ENCODE measurements at regions not wholly inside any gene's neighbourhood (a gene's known extent, or its start where the extent isn't known, plus 50 kb on each side); places are given as distances from the start of the nearest gene placed in this dataset.

DNA sequence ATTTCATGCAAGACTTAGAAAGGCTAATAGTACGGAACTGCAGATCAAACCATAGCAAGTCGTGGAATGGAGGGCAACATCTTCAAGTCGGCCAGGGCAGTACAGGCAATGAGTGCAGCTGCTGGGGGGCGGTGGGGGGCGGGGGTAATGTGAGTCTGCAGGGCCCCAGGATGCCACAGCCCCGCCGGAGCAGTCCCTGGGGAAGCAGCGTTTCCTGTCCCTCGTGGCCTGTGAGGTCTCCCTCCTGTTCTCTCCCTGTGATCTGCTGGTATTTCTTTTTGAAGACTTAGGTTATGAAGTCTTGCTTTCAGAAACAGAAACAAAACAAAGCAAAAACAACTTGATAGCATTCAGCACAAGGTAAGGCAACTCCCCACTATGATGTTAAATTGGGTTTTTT lies 351.9 kb downstream of the FOXA2 start:
- Histone ChIP-seq H3K4me3 (no peak overlapping the region), H3K36me3 (ENCODE audit: low read depth, missing control alignments) (no peaks in the 10 kb centered on the region), H3K27me3 (no peaks in the 10 kb centered on the region), H3K9me3 (no peaks in the 10 kb centered on the region), H3K4me1 (no peaks in the 10 kb centered on the region), H3K27ac (no peak overlapping the region)
- TF ChIP-seq, protein P1, sequence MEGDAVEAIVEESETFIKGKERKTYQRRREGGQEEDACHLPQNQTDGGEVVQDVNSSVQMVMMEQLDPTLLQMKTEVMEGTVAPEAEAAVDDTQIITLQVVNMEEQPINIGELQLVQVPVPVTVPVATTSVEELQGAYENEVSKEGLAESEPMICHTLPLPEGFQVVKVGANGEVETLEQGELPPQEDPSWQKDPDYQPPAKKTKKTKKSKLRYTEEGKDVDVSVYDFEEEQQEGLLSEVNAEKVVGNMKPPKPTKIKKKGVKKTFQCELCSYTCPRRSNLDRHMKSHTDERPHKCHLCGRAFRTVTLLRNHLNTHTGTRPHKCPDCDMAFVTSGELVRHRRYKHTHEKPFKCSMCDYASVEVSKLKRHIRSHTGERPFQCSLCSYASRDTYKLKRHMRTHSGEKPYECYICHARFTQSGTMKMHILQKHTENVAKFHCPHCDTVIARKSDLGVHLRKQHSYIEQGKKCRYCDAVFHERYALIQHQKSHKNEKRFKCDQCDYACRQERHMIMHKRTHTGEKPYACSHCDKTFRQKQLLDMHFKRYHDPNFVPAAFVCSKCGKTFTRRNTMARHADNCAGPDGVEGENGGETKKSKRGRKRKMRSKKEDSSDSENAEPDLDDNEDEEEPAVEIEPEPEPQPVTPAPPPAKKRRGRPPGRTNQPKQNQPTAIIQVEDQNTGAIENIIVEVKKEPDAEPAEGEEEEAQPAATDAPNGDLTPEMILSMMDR (IDR thresholded peaks at IDR 0.05), result no peak
- no peak for TF ChIP-seq POLR2A (IDR thresholded peaks at IDR 0.05)
- intact Hi-C loops (cut with DNase I; ENCODE audit: low total_unique reads), result no loop called here
- DNase-seq, result no peak
- 24 to 50% methylated on average over 9 of the region's 9 CpGs for WGBS, 2 donors

DNA sequence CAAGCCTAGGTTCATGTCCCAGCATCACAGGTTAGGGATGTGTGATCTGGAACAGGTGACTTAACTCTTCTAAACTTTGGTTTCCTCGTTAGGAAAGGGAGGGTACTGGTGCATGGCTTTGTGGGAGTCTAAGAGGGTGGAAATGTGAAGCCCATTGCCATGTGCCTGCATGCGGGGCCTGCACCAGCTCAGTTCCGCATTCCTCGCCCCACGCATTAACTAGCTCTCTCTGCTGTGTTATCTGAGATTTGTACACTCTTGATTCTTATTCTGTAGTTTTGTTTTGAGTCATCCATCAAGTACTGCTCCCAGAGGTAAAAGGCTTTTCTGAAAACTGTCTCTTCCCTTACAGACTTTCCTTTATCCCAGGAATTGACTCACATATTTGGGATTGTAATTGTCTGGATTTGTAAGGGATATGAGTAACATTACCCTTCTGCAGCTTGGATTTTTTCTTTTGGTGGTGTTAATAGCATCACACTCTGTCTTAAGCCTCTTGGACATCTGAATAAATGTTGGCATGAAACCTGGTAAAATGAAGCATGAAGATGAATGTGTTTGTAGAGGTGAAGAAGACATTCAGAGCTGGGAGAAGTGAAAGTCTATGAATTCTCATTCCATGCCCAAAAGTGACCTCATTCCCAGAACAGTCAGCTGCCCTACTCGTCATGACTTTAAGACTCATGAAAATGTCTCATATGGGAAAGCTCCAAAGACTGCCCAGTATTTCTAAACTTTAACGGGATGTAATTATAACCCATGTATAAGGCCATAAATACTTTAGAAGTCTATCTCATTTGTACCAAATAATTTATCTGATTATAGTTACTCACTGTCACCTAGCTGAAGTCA lies 357.3 kb downstream of the FOXA2 start:
- DNase-seq, result no peak

DNA sequence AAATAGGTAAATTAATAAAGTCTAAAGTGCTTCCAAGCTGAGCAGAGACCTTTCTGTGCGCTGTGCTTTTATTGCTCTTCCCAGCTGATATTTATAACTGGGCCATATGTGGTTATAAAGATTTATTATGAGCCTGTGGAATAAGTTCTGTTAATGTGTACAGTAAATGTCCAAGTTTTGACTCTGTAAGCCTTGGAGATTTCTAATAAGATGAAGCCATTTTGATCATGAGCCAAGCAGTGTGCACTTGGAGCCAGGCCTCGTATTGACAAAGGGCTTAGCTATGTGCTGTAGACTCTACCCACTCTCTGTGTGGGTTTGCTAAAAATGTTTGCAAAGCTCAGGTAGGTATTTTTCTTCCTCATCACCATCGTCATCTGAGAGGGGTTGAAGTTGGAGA lies 361.1 kb downstream of the FOXA2 start:
- Histone ChIP-seq H3K36me3 (ENCODE audit: low read depth, missing control alignments) (no peaks in the 10 kb centered on the region), H3K9me3 (no peaks in the 10 kb centered on the region), H3K27me3 (no peaks in the 10 kb centered on the region), H3K4me1 (no peaks in the 10 kb centered on the region), H3K27ac (no peak overlapping the region), H3K4me3 (no peak overlapping the region)
- DNase-seq, result no peak
- 77 to 85% methylated on average over 3 of the region's 3 CpGs for WGBS, 2 donors
- intact Hi-C loops (cut with DNase I; ENCODE audit: low total_unique reads), result no loop called here
- TF ChIP-seq, protein P1 (IDR thresholded peaks at IDR 0.05), result no peak
- TF ChIP-seq POLR2A (IDR thresholded peaks at IDR 0.05), result no peak

More for the DNA sequence above, 357.3 kb downstream of the FOXA2 start:
- no peaks in the 10 kb centered on the region for H3K36me3 ChIP-seq (ENCODE audit: low read depth, missing control alignments)
- no peak overlapping the region for H3K27ac ChIP-seq
- no peaks in the 10 kb centered on the region for H3K4me1 ChIP-seq
- H3K9me3 ChIP-seq, result no peaks in the 10 kb centered on the region
- H3K4me3 ChIP-seq, result no peak overlapping the region
- H3K27me3 ChIP-seq, result no peaks in the 10 kb centered on the region
- no peak for TF ChIP-seq POLR2A (IDR thresholded peaks at IDR 0.05)
- TF ChIP-seq, protein P1 (IDR thresholded peaks at IDR 0.05), result no peak
- 55 to 64% methylated on average over 7 of the region's 7 CpGs for WGBS, 2 donors
- intact Hi-C loops (cut with DNase I; ENCODE audit: low total_unique reads), result no loop called here

DNA sequence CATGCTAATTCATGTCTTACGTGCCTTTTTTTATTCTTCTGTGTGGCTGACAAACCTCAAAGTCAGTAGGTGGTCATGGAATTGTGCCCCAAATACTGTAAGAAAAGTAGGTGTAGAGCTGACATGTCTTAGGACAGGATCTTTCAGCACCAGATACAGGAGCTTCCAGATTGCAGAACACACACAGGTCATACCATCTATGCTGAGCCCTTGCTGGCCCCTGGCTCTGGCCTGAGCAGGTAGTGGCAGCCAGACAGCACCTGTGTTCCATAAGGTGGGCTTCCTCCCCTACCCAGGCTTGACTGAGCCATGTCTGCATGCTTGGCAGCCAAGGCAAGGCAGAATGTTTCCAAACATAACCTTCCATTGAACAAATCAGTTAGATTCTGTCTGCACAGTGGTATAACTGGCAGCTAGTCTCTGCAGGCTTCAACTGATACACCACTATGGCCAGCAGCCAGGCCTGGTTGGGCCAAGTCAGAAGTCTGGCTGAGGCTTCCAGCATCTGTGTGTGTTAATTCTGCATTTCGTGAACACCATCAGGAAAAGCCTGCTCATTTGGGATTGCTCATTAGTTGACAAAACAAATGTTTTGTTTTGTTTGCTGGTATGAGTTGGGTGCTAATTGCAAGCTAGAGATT lies 366.5 kb downstream of the FOXA2 start:
- TF ChIP-seq, protein P1 (IDR thresholded peaks at IDR 0.05), result no peak
- TF ChIP-seq POLR2A (IDR thresholded peaks at IDR 0.05), result no peak
- Histone ChIP-seq H3K9me3 (no peaks in the 10 kb centered on the region), H3K27me3 (no peaks in the 10 kb centered on the region), H3K4me1 (no peaks in the 10 kb centered on the region), H3K36me3 (ENCODE audit: low read depth, missing control alignments) (no peaks in the 10 kb centered on the region), H3K4me3 (no peak overlapping the region), H3K27ac (no peak overlapping the region)
- WGBS, 2 donors, result 57 to 70% methylated on average over 2 of the region's 2 CpGs
- DNase-seq, result no peak
- intact Hi-C loops (cut with DNase I; ENCODE audit: low total_unique reads), result no loop called here

Data from testis (tissue), 2 donors.